DOHH2 (cell line): ENCODE measurements at regions not wholly inside any gene's neighbourhood (a gene's known extent, or its start where the extent isn't known, plus 50 kb on each side); places are given as distances from the start of the nearest gene placed in this dataset.

Source experiments
- H3F3A ChIP-seq: fragments of 200-600 bp; sonication (generic), shearing (Covaris generic); 2 replicates; pipeline ENCODE4 v1.6.0; 2016; ENCODE audit warnings: antibody characterized with exemption, mild to moderate bottlenecking; ENCODE audit not compliant: control insufficient read depth, insufficient read depth
- H3K27ac ChIP-seq: fragments of 200-600 bp; sonication (generic); 2 replicates; pipeline ENCODE4 v1.5.1; 2014; ENCODE audit warnings: low read depth, mild to moderate bottlenecking, low read length, moderate library complexity
- H3K27me3 ChIP-seq: fragments of 200-600 bp; sonication (generic); 2 replicates; pipeline ENCODE4 v1.6.1; 2014; ENCODE audit warnings: mild to moderate bottlenecking, low read length, mixed read lengths; ENCODE audit not compliant: control insufficient read depth
- H3K36me3 ChIP-seq: fragments of 200-600 bp; sonication (generic); 2 replicates; pipeline ENCODE4 v1.6.1; 2014; ENCODE audit warnings: mild to moderate bottlenecking, low read length, moderate library complexity, mixed read lengths; ENCODE audit not compliant: control insufficient read depth
- H3K4me1 ChIP-seq: fragments of 200-600 bp; sonication (generic); 2 replicates; pipeline ENCODE4 v1.6.1; 2014; ENCODE audit warnings: mild to moderate bottlenecking, low read length, mixed read lengths; ENCODE audit not compliant: control insufficient read depth
- H3K4me2 ChIP-seq: fragments of 200-600 bp; sonication (generic); 2 replicates; pipeline ENCODE4 v1.6.0; 2014; ENCODE audit warnings: mild to moderate bottlenecking, low read length, moderate library complexity
- H3K4me3 ChIP-seq: fragments of 200-600 bp; sonication (generic); 2 replicates; pipeline ENCODE4 v1.5.1; 2014; ENCODE audit warnings: mild to moderate bottlenecking, low read length, mixed read lengths
- H3K79me2 ChIP-seq: fragments of 200-600 bp; sonication (generic); 2 replicates; pipeline ENCODE4 v1.6.1; 2014; ENCODE audit warnings: mild to moderate bottlenecking, low read length, mixed read lengths; ENCODE audit not compliant: control insufficient read depth
- H3K9me2 ChIP-seq: fragments of 200-600 bp; sonication (generic); replicated peaks from 2 replicates; pipeline ENCODE4 v1.6.1; 2014; ENCODE audit warnings: mild to moderate bottlenecking, low read length, mixed read lengths; ENCODE audit not compliant: control insufficient read depth
- H3K9me3 ChIP-seq: fragments of 200-600 bp; sonication (generic); 2 replicates; pipeline ENCODE4 v1.6.1; 2014; ENCODE audit warnings: antibody characterized with exemption, low read length, mixed read lengths; ENCODE audit not compliant: control insufficient read depth, insufficient read depth
- H4K20me1 ChIP-seq: fragments of 200-600 bp; sonication (generic); 2 replicates; pipeline ENCODE4 v1.6.0; 2014; ENCODE audit warnings: low read depth, mild to moderate bottlenecking, antibody characterized with exemption, low read length, moderate library complexity; ENCODE audit not compliant: control insufficient read depth, insufficient read depth
- CTCF ChIP-seq: fragments of 200-600 bp; sonication (generic); IDR thresholded peaks from one replicate; pipeline ENCODE4 v1.5.1; 2014; ENCODE audit warnings: antibody characterized with exemption, mild to moderate bottlenecking, low read depth, low read length; ENCODE audit not compliant: poor library complexity, severe bottlenecking
- EZH2phosphoT487 ChIP-seq: fragments of 200-600 bp; sonication (generic); IDR thresholded peaks from 2 replicates; pipeline ENCODE4 v1.6.1; 2017; ENCODE audit warnings: borderline replicate concordance, mild to moderate bottlenecking, antibody characterized with exemption, low read length, moderate library complexity, mixed read lengths

DNA sequence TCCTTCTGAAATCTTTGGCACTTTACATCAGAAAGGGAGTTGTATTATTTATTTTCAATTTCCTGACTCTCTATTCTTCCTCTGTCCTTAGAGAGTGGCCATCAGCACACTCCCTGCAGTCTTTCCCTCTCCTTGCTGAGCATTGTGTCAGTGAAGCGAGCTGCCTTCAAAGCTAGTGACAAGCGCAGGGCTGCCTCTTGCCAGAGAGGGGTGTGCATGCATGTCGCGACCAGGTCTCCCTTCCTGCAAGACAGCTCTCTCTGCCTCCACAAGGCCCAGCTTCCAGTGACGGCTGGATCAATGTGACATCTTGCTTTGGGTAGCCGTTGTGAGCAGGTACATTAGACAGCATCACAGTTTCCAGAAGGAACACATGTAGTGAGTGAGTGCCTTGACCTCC, 810.9 kb upstream of the TENM3 start:
- no peaks in the 10 kb centered on the region for H4K20me1 ChIP-seq
- H3K4me3 ChIP-seq: no peak overlapping the region
- no peaks in the 10 kb centered on the region for H3F3A ChIP-seq
- no peaks in the 10 kb centered on the region for H3K79me2 ChIP-seq
- H3K4me2 ChIP-seq: no peak overlapping the region
- H3K9me2 ChIP-seq: no peaks in the 10 kb centered on the region
- no peaks in the 10 kb centered on the region for H3K27me3 ChIP-seq
- H3K36me3 ChIP-seq: no peaks in the 10 kb centered on the region
- no peaks in the 10 kb centered on the region for H3K4me1 ChIP-seq
- H3K9me3 ChIP-seq: no peaks in the 10 kb centered on the region
- no peak overlapping the region for H3K27ac ChIP-seq
- TF ChIP-seq EZH2phosphoT487: no peak
- no peak for TF ChIP-seq CTCF

- no peak overlapping the region for H3K4me2 ChIP-seq
- H3K9me3 ChIP-seq: no peaks in the 10 kb centered on the region
- no peak overlapping the region for H3K27ac ChIP-seq
- no peaks in the 10 kb centered on the region for H3K9me2 ChIP-seq
- H3K79me2 ChIP-seq: no peaks in the 10 kb centered on the region
- TF ChIP-seq CTCF: no peak
- TF ChIP-seq EZH2phosphoT487: no peak
- no peaks in the 10 kb centered on the region for H4K20me1 ChIP-seq
- no peaks in the 10 kb centered on the region for H3F3A ChIP-seq
- no peaks in the 10 kb centered on the region for H3K4me1 ChIP-seq
- H3K36me3 ChIP-seq: no peaks in the 10 kb centered on the region
- H3K27me3 ChIP-seq: no peaks in the 10 kb centered on the region
- H3K4me3 ChIP-seq: no peak overlapping the region
Observed at GRCh38 chr4:181437895-181438294, 805.3 kb upstream of the TENM3 start.

GRCh38 chr4:181438641-181439040, 804.6 kb upstream of the TENM3 start:
- H3K27ac ChIP-seq: no peak overlapping the region

More at GRCh38 chr4:181438641-181439040, 804.6 kb upstream of the TENM3 start:
- Histone ChIP-seq H3K4me2 (no peak overlapping the region), H3K9me3 (no peaks in the 10 kb centered on the region), H4K20me1 (no peaks in the 10 kb centered on the region), H3K36me3 (no peaks in the 10 kb centered on the region), H3K27me3 (no peaks in the 10 kb centered on the region), H3K4me1 (no peaks in the 10 kb centered on the region), H3K4me3 (no peak overlapping the region), H3K79me2 (no peaks in the 10 kb centered on the region), H3F3A (no peaks in the 10 kb centered on the region), H3K9me2 (no peaks in the 10 kb centered on the region)
- TF ChIP-seq CTCF: no peak
